Erythroblast (primary cell): ENCODE measurements at regions not wholly inside any gene's neighbourhood (a gene's known extent, or its start where the extent isn't known, plus 50 kb on each side); places are given as distances from the start of the nearest gene placed in this dataset.

ENCODE experiments used
- DNase-seq, 2 experiments: peaks; one replicate each; lab custom pipeline; 2025; lab: John Stamatoyannopoulos, UW
- GATA1 ChIP-seq: IDR thresholded peaks from 2 replicates; pipeline ENCODE4 v1.6.1; 2011; ENCODE audit warnings: low read depth, mild to moderate bottlenecking, control low read depth, low read length, moderate library complexity
- POLR2A ChIP-seq: IDR thresholded peaks from 2 replicates; pipeline ENCODE4 v1.6.1; 2011; ENCODE audit warnings: mild to moderate bottlenecking, low read length

GRCh38 chr20:58133020-58133808, 95.2 kb downstream of the ANKRD60 start:
- no peak for DNase-seq

GRCh38 chr20:58131551-58132142, 96.8 kb downstream of the ANKRD60 start:
- DNase-seq = no peak
- no peak for TF ChIP-seq POLR2A
- no peak for TF ChIP-seq GATA1

More at GRCh38 chr20:58133020-58133808, 95.2 kb downstream of the ANKRD60 start:
- no peak for TF ChIP-seq POLR2A
- no peak for TF ChIP-seq GATA1

GRCh38 chr20:58131151-58131550, 97.3 kb downstream of the ANKRD60 start:
- no peak for DNase-seq
- TF ChIP-seq GATA1 (no peak), POLR2A (no peak)

GRCh38 chr20:58130581-58130980, 97.9 kb downstream of the ANKRD60 start:
- no peak for DNase-seq
- TF ChIP-seq GATA1 (no peak), POLR2A (no peak)

GRCh38 chr20:58130156-58130555, 98.3 kb downstream of the ANKRD60 start:
- no peak for DNase-seq
- TF ChIP-seq POLR2A (no peak), GATA1 (no peak)

- DNase-seq = no peak
Measured at GRCh38 chr20:58129721-58130151, 98.7 kb downstream of the ANKRD60 start.

GRCh38 chr20:58128635-58129625, 99.5 kb downstream of the ANKRD60 start:
- no peak for TF ChIP-seq GATA1
- no peak for TF ChIP-seq POLR2A

More at GRCh38 chr20:58129721-58130151, 98.7 kb downstream of the ANKRD60 start:
- TF ChIP-seq POLR2A = no peak
- no peak for TF ChIP-seq GATA1

GRCh38 chr20:58127701-58128111, 100.7 kb downstream of the ANKRD60 start:
- TF ChIP-seq GATA1 = no peak
- DNase-seq = no peak

More at GRCh38 chr20:58128635-58129625, 99.5 kb downstream of the ANKRD60 start:
- DNase-seq = no peak

GRCh38 chr20:58125726-58126125, 102.7 kb downstream of the ANKRD60 start:
- no peak for DNase-seq
- TF ChIP-seq GATA1 (no peak), POLR2A (no peak)

- TF ChIP-seq GATA1 (no peak), POLR2A (no peak)
- no peak for DNase-seq
Measured at GRCh38 chr20:58117944-58118343, 110.5 kb downstream of the ANKRD60 start.

- no peak for TF ChIP-seq POLR2A
- no peak for TF ChIP-seq GATA1
- DNase-seq = no peak
Measured at GRCh38 chr20:58116505-58116904, 111.9 kb downstream of the ANKRD60 start.

GRCh38 chr20:58113716-58114115, 114.7 kb downstream of the ANKRD60 start:
- DNase-seq = no peak
- TF ChIP-seq POLR2A = no peak
- no peak for TF ChIP-seq GATA1

GRCh38 chr20:58112017-58112781, 116.3 kb downstream of the ANKRD60 start:
- TF ChIP-seq POLR2A (no peak), GATA1 (no peak)
- DNase-seq = no peak
